HG02852 (cell line): ENCODE measurements at regions not wholly inside any gene's neighbourhood (a gene's known extent, or its start where the extent isn't known, plus 50 kb on each side); places are given as distances from the start of the nearest gene placed in this dataset.

Experiments
- ATAC-seq: cut with Tn5 transposase; IDR thresholded peaks from one replicate; pipeline ENCODE4 v1.9.1; 2021; ENCODE audit warnings: mild to moderate bottlenecking, moderate library complexity; ENCODE audit not compliant: unreplicated experiment

DNA sequence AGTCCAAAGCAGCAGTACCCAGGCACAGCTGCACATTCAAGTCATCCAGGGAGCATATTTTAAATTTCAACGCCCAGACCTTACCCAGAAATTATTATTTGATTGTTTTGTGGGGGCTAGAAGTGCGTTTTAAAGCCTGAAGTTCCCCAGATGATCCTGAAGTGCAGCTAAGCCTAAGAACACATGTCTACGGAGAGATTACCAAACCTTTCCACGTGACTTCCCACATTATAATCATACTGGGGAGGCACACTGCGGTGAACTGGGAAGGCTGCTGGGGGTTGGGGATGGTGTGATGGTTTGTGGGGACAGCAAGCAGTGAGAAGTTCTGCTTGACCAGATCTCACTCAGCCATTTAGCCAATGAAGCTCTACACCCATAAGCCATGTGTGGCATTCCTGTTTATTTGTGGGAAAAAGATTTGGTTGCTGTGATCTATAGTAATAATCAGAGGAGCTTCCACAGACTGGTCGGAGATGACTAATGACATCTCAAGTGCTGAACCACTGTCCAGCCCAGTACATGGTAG, 93.4 kb upstream of the CDH6 start:
- ATAC-seq, result no peak

DNA sequence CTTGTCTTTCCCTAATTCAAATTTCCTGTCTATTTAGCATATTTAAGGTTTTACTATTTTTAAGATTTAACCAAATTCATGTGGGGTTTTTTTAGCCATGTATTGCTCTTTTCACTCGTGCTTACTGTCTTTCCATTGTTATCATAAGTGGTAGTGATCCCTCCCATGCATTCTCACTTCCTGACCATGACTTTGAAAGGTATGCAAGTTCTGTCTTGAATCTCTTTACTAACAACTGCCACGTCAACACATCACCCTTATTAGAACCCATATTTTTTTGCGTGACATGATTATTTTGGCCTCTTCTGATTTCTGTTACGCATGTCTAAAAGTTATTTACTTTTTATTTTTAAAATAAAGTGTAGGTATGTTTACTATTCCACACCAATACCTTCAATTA, 94.7 kb upstream of the CDH6 start:
- ATAC-seq, result no peak

DNA sequence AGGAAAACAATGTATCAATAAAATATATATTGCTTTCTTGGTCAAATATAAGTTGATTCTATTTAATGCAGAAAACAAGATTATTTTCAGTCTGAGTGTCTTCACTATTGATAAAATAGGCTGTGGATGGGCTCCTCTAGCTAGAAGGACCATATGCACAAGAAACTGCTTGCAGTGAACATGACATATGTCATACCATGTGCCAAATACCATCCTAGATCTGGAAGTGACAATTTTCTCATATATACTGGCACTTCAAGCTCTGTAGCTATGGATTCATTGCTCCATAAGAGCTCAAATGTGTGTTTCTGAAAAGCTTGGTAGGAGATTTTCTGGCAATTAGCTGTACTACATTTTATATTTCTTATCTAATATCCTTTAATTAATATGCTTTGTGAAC, 95.6 kb upstream of the CDH6 start:
- no peak for ATAC-seq

DNA sequence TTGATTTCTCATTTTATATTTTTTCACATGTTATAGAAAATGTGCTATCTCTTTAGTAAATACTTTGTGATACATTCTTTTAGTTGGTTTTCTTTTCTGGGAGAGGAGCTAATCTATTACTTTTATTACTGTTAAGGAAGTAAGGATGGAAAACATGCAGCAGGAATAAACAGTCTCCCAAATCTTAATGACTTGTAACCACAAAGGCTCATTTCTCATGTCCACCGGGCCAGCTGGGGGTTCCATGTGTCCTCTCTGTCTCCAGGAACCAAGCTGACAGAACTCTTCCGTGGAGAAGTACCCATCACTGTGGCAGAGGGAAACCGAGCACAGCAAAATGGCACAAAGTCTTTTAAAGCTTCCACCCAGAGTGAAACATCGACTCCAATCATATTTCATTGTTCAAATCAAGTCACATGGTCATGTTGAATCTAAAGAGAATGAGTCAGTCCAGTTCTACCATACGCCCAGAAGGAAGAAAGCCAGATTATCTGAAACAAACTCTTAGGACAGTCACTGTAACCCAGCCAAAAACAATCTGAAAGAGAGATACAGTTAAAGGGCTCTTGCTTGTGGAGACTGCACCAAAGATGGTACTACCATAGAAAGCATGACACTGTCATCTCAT, 97.1 kb upstream of the CDH6 start:
- ATAC-seq, result no peak

DNA sequence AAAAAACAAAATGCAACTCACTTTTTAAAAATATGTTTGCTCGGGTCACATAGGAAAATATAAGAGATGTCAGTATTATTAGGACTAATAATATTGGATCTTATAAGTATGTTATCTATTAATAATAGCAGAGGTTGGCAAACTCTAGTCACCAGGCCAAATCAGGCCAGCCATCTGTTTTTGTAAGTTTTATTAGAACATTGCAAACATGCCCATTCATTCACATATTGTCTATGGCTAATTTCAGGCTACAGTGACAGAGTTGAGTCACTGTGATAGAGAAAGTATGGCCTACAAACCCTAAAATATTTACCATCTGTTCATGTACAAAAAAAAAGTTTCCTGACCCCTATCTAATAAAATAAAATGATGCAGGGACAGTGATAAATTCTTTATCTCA, 97.7 kb upstream of the CDH6 start:
- no peak for ATAC-seq

DNA sequence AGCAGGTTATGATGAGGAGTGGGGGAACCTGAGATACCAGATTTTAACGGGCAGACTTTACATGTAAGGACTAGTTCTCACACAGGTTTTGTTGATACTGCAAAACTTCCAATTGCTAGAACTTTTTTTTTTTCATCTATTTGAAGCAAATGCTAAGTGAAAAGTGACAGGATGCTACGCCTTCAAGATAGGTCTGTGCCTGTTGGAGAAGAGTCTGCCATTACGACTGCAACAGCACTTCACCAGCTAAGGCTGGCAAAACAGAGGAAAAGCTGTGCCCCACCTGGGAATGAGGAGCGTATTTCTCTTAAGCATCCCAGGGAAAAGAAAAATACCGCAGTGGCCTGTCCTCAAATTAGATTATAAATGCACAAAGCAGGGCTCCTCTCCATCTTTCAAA, 102.0 kb upstream of the CDH6 start:
- no peak for ATAC-seq

DNA sequence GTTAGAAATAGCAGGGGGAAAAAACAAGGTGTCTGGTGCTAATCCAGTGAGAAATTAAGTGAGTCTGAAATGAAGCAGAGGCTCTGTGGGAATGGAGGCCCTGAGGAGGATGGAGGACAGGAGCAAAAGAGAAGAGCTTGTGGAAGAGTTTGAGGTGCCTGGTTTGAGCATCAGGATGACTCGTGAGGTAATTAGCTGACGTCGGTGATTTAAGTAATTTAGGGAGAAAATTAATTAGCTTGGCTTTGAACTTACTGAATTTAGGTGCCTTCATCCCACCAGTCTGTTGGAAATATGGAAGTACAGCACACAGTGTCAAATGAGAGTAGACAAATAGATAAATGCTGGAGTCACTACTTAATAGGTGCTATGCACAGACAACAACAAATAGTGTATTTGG, 103.0 kb upstream of the CDH6 start:
- no peak for ATAC-seq

DNA sequence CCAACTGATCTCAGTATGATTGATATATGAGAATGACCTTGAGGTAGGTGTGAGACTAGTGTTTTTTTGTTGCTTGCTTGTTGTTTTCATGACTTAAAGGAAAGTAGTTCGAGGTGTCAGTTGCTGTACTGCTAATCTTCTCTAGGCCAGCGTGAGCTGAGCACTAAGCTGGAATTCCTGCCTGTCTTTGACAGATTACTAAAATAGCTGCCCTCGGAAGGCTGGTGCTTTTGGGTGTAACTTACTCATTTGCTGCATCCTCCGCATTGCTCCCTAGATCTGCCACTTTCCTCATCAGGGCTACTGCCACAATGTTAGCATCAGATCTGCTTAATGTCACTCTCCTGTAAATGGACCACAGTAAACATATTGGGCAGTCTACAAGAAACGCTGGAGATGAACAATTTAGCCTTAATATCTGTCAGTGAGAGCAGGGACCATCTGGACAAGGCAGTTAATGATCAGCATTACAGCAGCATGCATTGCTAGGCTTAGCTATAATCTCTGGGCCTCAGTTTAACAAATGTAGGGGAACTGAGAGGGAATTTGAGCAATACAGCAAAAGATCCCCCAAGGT, 106.6 kb upstream of the CDH6 start:
- ATAC-seq, result no peak

DNA sequence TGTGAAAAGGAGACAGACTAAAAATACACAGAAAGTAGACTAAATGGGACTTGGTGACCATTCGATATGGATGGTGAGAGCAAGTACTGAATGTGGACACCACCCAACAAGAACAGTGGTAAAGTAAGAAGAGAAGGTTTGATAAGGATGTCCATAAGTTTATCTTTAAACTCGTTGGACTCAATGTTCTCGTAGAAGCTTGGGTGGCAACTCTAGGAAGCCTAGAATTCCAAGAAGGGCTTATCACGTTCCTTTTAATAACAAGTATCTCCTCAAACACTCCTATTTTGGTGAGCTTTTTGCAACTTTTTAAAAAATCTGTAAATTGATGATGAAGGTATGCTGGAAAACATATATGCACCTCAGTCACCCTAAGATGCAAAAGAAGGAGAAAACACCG, 108.6 kb upstream of the CDH6 start:
- ATAC-seq, result no peak

DNA sequence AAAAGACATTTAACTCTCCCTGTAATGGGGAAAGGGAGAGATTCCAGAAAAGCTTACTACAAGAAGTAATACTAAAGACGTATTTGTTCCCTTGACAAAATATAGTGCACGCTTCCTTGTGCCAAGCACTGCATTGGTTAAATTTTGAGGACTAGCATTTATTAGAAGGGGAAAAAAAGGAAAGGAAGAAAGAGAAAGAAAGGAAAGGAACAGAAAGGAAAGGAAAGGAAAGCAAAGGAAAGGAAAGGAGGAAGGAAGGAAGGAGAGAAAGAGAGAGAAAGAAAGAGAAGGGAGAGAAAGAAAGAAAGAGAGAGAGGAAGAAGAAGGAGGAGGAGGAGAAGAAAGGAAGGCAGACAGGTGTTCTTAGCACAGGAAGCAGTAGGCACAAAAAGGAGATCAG, 110.1 kb upstream of the CDH6 start:
- ATAC-seq, result no peak

DNA sequence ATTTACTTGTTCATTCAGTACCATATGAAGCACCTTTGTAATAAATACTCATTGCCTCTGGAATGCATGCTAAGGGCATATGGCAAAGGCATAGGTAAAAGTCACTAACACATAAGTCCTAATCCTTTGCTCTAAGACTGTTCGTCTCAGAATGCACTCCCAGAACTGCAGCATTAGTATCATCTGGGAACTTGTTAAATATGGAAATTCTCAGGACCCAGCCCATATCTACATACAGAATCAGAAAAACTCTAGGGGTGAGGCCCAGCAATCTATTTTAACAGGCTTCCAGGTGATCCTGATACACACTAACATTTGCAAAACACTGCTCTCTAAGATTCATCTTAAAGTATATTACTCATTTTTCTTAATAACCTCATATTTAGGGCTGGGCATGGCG, 113.8 kb upstream of the CDH6 start:
- ATAC-seq, result no peak

DNA sequence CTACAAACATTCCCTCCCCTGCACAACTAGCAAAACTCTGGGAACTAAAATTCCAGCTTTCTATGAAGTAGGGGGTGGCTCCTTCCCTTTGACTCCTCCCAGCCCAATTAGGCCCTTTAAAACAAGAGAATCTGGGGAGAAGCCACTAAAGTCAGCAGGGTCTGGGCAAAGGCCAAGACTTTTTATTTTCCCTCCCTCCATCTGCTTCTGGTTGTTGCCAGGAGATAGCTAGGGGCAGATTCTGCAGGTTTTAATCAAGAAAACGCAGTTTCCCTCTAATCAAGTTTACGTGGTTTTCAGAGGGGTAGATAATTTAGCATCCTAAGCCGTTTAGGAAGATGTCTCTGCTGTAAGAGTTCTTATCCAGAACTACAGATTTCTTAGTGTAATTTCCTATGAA, 114.5 kb upstream of the CDH6 start:
- ATAC-seq, result no peak

DNA sequence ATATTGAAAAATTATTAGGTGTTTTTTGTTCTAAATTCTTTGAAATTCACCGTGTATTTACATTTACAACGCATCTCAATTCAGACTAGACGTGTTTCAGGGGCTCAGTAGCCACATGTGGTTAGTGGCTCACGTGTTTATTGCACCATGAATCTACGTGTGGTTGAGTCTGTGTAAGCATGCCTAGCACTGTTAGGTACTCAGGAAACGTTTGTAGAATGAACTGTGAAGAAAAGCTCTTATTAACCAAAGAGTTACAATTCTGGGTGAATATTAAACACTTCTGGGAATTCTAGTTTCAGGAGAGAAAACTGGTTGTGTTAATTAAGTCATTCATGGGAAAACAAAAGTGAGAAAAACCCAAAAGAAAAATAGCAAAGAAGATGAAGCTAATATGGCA, 117.5 kb upstream of the CDH6 start:
- no peak for ATAC-seq

DNA sequence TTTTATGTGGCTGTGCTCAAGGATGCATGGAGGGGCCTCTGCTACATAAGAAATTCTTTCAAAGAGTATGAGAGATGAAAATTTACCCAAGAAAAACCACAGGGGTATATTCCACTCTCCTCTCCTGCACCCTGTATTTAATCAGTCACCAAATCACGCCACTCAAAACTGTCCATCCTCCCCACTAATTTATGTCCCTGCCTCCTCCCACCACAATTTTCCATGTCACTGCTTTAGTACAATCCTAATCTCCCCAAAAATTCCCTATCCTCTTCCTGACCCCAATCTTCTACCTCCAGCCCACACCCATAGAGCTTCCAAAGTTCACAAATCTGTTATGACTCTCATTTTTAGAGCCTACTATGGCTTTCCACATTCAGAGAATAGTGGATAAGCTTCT, 125.2 kb upstream of the CDH6 start:
- ATAC-seq, result no peak

DNA sequence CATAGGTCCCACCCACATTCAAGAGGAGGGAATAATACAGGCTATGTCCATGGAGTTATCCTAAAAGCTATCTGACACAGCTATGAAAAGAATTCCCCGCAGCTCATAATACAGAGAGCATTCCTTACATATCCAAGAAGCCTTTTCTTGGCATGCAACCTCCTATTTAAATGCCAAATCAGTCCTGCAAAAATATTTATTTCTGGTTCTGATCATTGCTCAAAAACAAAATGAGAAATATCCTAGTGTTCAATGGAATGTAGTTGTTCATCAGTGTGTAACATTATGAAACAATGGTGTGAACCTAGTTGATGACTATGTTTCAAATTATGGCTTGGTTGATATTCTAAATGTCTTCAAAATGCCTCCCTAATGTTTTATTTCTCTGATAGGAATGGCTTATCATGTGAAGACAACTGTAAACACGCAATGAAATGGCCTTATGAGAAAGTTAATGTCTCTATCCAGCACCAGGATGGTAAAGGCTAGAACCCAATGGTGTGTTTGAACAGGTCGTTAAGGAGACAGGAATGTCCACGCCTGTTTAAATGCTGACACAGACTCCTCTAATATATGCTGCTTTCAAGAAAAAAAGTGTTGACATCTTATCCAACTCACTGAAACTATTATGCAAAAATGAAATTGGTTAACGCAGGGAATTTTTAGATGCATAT, 126.7 kb upstream of the CDH6 start:
- no peak for ATAC-seq

DNA sequence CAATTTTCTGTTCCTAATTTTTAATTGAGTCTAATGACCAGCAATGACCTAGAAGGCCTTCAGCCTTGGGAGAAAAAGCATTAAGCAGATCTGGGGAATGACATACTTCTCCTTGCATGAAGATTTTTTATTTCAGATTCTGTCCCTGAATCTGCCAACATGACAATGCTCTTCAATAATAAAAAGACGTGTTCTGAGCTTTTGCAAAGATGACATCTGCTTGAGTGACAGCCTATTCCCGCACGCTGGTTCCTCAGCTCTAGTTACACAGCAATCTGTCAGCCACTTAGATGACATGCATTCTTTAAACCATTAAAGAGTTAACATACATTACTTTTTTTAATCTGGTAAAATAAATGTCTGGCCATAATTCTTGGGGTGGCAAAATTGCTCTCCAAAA, 129.3 kb upstream of the CDH6 start:
- no peak for ATAC-seq

DNA sequence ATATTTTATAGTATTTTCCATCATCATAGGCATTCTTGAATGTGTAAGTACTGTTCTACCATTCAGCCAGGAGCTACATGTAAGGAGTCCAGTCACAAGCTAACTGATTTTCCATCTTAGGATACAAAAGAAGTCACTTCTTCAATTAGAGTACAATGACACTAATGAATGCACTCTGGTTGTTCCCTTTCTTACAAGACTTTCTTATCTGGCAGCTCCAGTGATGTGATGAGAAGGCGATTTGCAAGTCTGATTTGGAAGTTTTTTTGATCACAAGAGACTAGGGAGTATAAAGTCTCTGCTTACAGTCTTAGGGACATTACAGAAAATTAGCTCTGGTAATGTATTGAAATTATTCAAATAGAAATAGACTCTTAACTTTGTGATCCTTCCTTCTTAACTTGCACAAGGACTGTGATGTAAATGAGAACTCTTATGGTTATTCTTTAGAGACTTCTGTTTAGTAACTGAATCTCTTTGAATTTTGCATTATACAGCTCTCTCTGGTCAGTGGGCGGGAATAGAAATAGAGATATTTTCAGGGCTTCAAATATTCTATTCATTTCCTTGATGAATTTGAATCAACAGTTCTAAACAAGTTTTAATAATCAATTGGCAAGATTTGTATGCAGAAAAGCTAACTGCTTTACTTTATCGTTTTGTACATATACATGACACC, 130.4 kb upstream of the CDH6 start:
- no peak for ATAC-seq

DNA sequence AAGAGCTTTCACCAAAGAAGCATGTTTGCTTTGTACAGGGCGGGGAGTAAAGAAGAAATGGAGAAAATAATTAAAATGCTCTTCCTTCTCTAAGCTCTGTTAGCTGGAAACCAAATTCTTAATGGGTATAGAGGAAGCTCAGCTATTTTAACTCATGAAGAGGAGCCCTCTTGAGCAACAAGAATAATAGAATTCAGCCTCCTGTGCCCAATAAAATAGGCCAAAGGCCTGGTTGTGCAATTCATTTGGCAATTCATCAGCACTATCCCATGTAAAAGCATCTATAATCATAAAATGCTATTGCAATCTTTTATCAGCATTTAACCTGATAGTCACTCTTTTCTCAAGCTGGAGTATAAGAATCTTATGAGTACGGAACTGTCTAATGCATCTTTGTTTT, 133.6 kb upstream of the CDH6 start:
- ATAC-seq, result no peak

DNA sequence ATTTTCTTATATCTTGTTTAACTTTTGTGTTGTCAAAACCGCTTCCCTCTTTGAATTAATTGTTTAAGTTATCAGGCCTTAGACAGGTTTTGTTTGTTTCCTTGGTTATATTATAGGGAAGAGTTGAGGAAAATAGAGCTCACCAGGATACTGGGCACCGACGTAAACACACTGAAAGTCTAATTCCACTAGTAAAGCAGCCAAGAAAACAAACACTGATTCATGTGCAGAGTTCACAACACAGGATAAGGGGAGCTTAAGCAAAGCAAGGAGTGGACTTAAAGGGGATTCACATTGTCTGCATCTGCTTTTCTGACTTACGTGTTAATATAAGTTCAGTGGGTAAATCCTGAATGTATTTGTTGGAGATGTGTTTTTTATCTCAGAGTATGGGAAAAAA, 139.0 kb upstream of the CDH6 start:
- ATAC-seq, result no peak

DNA sequence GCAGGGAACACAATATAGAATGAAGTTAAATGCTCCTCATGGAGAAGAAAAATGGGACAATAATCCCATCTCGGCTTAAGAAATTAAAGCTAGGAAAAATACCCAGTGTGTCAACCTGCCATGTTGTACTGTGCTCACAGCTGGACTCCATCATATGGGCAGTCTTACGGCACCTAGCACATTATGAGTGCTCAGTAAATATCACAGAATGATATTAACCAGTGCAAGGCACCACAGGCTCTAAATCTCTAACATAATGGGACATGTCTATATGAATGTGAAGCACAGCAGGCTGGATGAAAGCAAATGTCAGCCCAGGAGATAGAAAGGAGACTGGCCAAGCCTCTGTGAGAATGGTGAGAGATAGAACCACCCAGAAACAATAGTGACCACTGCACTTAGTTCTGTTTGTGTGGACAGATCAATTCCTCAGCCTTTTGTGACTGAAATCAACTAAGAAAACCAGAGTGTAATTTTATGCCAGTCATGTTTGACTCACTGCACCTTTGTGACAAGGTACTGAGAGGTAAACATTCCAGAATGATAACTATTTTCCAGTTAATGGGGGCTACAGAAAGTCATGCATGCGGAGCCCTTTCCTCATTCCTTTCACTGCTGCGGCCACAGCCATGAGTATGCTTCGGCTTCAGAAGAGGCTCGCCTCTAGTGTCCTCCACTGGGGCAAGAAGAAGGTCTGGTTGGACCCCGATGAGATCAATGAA, 140.4 kb upstream of the CDH6 start:
- ATAC-seq, result no peak

DNA sequence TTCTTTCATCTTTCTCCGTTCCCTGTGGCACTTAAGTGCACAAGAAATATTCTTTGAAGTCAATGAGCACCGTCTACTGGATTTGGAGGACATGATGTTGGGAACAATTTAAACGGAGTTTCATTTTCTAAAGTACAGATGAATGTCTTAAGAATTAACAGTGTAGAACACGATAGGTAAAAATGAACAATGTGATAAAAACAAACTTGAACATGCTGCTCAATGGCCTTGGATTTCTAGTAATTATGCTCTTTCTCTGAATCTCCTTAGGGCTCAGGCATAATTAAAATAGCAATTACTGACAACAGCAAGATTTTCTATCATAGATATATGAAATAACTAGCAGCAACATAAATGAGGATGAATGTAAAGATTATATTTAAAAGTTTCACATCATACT, 142.2 kb upstream of the CDH6 start:
- ATAC-seq, result no peak
